CD1c-positive myeloid dendritic cell (primary cell): ENCODE measurements at regions not wholly inside any gene's neighbourhood (a gene's known extent, or its start where the extent isn't known, plus 50 kb on each side); places are given as distances from the start of the nearest gene placed in this dataset.

ENCODE experiments used
- DNase-seq: peaks from one replicate; pipeline ENCODE4 v3.0.0-alpha.2; 2016; ENCODE audit errors: extremely low spot score

DNA sequence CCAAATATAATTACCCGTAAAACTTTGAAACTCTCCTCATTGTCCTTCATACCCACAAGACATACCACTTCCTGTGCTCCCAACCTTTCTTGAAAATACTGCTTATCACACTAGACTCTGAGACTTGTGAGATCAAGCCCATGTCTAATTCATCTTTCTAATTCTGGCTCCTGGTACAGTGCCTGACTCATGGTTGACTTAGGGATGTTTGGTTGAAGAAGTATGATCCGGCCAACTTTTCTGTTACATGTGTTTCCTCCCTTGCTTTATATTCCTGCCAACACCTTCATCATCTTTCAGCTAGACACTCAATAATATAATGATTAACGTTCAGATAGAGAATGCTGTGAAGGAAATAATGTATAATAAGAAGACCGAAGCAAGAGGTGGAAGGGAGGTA lies 58.2 kb downstream of the MEX3B start:
- DNase-seq = no peak

DNA sequence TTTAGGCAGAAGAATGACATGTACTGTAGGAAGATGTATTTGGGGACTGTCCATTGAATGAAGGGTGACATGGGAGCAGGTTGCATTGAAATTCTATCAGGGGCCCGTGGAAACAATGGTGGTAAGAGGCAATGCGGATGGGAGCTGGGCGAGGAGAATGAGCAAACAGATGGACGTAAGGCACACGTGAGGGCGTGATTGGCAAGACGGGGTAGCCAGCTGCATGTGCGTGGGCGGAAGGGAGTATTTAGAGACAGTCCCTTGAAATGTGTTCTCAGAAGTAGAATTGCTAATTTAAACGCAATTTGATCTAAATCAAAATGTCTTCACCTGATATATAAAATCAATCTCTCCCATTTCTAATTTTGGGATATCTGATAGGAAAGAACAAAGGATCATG lies 62.3 kb downstream of the MEX3B start:
- DNase-seq = no peak

DNA sequence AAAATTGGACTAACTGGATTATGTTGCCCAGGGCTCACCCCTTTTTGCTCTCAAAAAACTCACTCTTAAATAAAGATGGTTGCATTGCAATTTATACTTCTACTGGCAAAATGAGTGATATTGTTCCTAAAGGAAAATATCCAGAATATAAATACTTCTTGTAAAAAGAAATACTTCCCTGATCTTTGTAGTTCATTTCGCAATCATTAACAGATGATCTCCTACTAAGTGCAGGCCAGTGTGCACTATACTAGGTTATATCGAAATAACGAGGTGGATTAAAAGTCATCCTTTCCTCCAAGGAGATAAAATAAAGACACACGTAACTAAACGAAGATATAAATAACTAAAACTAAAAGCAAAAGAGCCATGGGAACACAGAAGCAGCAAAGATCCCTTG lies 63.0 kb downstream of the MEX3B start:
- no peak for DNase-seq

DNA sequence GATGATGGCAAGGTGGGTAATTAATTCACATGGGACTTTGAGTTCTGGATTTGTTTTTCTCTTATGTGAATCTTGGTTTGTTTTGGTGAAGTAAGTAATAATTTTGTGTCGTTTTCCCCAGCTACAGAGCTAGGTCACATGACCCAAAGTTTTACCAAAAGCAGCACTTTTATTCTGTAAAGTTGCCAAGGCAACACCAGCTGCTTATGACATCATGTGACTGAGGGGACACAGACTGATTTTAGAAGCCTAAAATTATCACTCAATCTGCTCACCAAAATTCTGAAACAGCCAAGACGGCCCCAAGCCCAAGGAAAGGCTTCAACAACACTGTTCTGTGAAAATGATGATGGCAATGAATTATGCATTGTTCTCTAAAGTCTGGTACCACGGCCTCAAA lies 63.9 kb downstream of the MEX3B start:
- DNase-seq = no peak

DNA sequence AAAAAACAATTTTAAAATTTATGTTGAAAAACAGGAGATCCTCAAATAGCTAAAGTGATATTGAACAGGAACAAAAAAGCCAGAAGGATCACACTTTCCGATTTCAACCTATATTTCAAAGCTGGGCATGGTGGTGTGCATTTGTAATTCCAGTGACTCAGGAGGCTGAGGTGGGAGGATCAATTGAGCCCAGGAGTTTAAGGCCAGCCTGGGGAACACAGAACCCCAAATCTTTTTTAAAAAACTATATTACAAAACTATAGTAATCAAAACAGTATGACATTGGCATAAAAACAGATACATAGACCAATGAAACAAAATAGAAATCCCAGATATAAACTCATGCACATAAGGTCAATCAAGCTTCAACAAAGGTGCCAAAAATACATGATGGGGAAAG lies 68.4 kb downstream of the MEX3B start:
- DNase-seq = no peak

GRCh38 chr15:81968691-81969090 lies 77.1 kb downstream of the MEX3B start:
- no peak for DNase-seq

- DNase-seq = no peak
These were observed 79.2 kb downstream of the MEX3B start for GRCh38 chr15:81966631-81967030.

- no peak for DNase-seq
These were observed 83.3 kb downstream of the MEX3B start for GRCh38 chr15:81962482-81962881.

GRCh38 chr15:81959196-81959595 lies 86.6 kb downstream of the MEX3B start:
- no peak for DNase-seq

DNA sequence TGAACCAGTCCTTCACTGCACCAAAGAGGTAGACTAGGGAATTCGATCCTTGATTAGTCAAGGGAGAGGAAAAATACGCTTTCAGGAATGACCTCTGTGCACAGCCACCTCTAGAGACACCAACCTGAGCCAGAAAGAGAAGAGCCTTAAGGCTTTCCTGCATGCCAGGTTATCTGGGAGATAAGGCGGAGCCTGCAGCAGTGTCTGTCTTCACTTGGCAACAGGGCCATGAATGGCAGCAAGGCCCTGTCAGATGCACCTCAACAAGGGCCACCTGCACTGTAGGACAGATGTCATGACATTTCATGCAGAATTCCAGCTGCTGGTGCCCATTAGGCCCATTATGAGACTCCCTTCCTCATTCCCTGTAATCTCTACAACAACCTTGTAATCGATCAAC lies 88.1 kb downstream of the MEX3B start:
- DNase-seq = no peak

- no peak for DNase-seq
These were observed 90.3 kb downstream of the MEX3B start for GRCh38 chr15:81955382-81956062.

DNA sequence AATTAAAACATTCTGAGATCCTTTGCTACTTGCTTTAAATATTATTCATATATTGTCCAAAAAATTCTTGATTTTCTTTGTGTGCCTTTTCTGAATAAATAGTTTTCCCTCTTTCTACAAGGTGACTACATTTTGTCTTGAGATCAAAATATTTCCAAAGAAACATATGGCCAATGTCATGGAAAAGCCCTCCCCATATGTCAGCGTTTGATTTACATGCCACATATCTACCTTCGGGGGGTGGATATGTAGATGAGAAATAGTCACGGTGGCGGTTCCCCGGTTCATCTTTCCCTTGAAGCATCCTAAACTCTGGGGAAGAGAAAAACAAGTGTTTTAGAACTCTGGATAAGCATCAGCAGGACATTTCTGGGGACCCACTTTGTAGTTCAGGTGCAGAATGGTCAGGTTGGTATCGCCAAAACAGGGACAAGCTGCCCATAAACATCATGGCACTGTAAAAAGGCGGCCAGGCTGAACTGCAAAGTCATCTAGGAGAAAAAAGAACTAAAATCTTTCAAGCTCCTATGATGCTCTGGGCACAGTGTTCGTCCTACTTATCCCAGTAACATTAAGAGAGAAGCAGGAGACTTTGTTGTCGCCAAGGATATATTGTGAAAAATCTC lies 91.5 kb downstream of the MEX3B start:
- no peak for DNase-seq

- DNase-seq = no peak
These were observed 94.9 kb downstream of the MEX3B start for GRCh38 chr15:81950841-81951414.

DNA sequence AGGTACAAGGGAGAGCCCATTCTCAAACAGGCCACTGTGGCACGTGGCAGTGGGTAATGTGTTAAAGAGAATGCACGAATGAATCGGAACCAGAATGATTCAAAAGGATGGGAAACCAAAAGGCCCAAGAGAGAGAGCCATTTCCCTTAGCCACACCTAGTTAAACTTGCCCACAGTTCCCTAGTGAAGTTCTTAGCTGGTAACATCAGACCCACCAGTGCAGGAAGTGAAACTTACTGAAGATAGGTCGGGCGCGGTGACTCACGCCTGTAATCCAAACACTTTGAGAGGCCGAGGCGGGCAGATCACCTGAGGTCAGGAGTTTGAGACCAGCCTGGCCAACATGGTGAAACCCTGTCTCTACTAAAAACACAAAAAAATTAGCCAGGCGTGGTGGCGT lies 97.1 kb downstream of the MEX3B start:
- peak; percentile 42 for DNase-seq

DNA sequence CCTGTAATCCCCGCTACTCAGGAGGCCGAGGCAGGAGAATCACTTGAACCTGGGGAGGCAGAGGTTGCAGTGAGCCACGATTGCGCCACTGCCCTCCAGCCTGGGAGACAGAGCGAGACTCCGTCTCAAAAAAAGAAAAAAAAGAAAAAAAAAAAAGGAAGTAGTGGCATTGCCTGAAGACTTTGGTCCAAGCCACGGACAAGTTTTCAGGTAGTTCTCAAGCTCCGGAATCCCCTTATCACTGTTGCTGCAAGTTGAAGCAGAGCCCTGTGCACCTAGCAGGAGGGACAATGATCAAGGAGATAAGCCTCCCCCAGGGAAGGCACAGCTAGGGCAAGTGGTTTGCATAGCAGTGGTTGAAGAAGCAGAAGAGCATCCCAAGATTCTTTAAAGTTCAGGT lies 97.6 kb downstream of the MEX3B start:
- DNase-seq = no peak

DNA sequence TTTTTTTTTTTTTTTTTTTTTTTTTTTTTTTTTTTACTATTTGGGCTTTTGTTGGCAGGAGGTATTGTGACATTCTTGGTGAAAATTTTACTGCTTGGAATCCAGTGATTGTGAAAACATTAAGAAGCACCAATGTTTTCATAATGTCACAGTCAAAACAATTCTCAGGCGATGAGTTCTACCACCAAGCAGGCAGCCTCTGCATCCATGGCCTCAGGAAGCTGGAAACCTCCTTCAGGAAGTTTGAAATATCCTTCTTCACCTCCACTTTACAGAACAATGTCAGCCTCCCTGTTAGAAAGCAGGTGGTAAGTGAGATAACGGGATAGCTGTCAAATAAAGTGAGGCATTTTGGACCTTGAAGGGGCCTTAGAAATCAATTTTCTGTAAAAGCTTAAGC lies 98.3 kb downstream of the MEX3B start:
- DNase-seq = no peak

GRCh38 chr15:81945014-81945615 lies 100.7 kb downstream of the MEX3B start:
- DNase-seq = no peak

DNA sequence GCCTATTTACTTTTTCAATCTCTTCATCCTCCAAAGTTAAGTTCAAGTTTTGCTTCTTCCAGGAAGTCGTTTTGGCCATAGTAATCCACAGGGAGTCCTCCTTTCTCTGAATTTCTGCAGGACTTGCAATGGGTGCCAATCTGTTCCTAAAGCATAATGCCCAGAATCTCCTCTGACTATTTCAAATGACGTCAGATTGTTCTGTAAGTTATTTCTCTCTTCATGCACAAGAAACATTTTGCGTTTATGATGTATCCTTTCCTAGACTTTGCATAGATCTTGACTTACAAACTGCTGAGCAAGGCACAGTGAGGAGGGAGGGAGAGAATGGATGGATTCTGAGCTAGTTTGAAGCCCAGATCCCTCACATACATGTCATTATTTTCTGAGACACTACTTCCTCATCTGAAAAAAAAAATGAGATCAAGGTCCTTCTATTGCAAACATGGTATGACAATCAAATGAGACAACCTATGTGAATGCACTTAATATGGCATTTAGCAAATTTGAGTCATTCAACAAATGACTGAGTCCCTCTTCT lies 103.1 kb downstream of the MEX3B start:
- DNase-seq = no peak

DNA sequence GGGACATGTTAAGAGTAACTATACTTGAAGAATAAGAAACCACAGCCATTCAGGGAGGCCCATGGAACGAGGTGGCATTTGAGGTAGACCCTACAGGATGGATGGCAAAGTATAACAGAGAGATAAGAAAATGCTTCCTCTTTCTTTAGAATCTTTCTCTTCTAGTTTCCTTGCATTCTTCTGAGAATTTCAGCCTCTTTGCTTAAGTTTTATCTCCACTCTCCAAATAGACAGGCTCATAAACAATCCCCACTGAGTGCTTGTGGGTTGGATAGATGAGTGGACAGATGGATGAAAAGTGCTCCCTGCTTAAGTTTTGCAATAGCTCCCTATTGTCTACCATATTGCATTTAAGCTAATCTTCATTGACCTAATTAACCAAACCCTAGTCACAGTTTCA lies 103.7 kb downstream of the MEX3B start:
- no peak for DNase-seq

DNA sequence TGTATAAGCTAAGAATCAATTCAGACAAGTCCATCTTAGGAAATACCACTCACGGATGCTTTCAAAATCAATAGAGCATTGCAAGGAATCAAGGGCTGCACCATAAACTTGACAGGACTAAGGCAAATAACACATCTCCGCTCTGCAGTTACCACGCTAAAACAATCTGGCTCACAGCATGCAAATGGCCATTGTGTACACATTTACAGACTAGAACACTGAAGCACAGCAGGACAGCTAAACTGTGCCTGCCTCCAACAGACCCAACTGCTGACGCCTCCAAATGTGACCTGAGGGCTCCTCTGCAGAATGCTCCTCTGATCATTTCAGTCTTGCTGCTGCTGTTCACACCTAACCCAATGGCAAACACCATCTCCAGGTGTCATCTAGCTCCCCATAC lies 104.3 kb downstream of the MEX3B start:
- no peak for DNase-seq

- DNase-seq = no peak
These were observed 105.1 kb downstream of the MEX3B start for GRCh38 chr15:81940467-81941451.
